A549 (cell line): ENCODE measurements at regions not wholly inside any gene's neighbourhood (a gene's known extent, or its start where the extent isn't known, plus 50 kb on each side); places are given as distances from the start of the nearest gene placed in this dataset.
A peak's percentile ranks its signal among the peaks of the same experiment; 100 is the strongest.

Experiments used
- ATAC-seq, 2 experiments: fragments of 200-7000 bp in 1 of 2; fragments of >200 bp in 1 of 2; cut with Nextera tagmentation in 1 of 2; cut with Tn5 transposase in 1 of 2; 3 replicates each; pipeline versions ENCODE4 v1.8.0 to v1.9.1; 2018 to 2020; ENCODE audit warnings: mild to moderate bottlenecking in 1 of 2, moderate library complexity in 1 of 2
- CTCF ChIA-PET: fragments of 300-600 bp; sonication (Branson Sonifier 250); formaldehyde crosslinking; extraction: SDS; loops from one replicate; lab custom pipeline; 2021; ENCODE audit warnings: antibody characterized with exemption, inconsistent platforms; lab: Yijun Ruan, JAX
- POLR2A ChIA-PET: fragments of 350-600 bp; formaldehyde crosslinking; extraction: SDS; loops from one replicate; lab custom pipeline; 2021; ENCODE audit warnings: antibody characterized with exemption, inconsistent platforms; lab: Yijun Ruan, JAX
- DNase-seq, 2 experiments: peaks; one replicate each; pipeline versions ENCODE4 v3.0.0 to v3.0.0-alpha.2; 2011 to 2016; ENCODE audit warnings: low read depth in 1 of 2, low spot score in 1 of 2
- FAIRE-seq: peaks from 2 replicates; lab custom pipeline; 2011; peaks lifted over from hg19 to GRCh38; lab: Jason Lieb, UNC
- H3K27ac ChIP-seq, 2 experiments: fragments of >200 bp; sonication (Bioruptor Twin); formaldehyde crosslinking; 3 replicates each; pipeline ENCODE4 v1.5.1; 2016 to 2017
- H3K4me1 ChIP-seq: fragments of >200 bp; sonication (Bioruptor Twin); formaldehyde crosslinking; 3 replicates; pipeline ENCODE4 v1.6.1; 2016
- H3K4me2 ChIP-seq: fragments of >200 bp; sonication (Bioruptor Twin); formaldehyde crosslinking; 3 replicates; pipeline ENCODE4 v1.6.1; 2016
- H3K4me3 ChIP-seq: fragments of >200 bp; sonication (Bioruptor Twin); formaldehyde crosslinking; 3 replicates; pipeline ENCODE4 v1.5.1; 2016
- H3K9me3 ChIP-seq: fragments of >200 bp; sonication (Bioruptor Twin); formaldehyde crosslinking; 3 replicates; pipeline ENCODE4 v1.6.1; 2016
- BHLHE40 ChIP-seq: IDR thresholded peaks from 2 replicates; pipeline ENCODE4 v1.6.1; 2012; ENCODE audit warnings: low read depth, low read length, inconsistent platforms
- CBX8 ChIP-seq: fragments of 200-600 bp; sonication (generic); IDR thresholded peaks from 2 replicates; pipeline ENCODE4 v1.6.1; 2016
- HDAC2 ChIP-seq: fragments of 200-600 bp; sonication (generic); IDR thresholded peaks from 2 replicates; pipeline ENCODE4 v1.6.1; 2016
- HOXA7 ChIP-seq: fragments of 250-450 bp; sonication (Bioruptor Pico); IDR thresholded peaks from 2 replicates; pipeline ENCODE4 v1.5.0; 2020; ENCODE audit warnings: mild to moderate bottlenecking, moderate library complexity
- HOXB13 ChIP-seq: fragments of 250-450 bp; sonication (Bioruptor Pico); IDR thresholded peaks from 2 replicates; pipeline ENCODE4 v1.5.0; 2020; ENCODE audit warnings: low read depth, mild to moderate bottlenecking, moderate library complexity
- HOXB5 ChIP-seq: fragments of 250-450 bp; sonication (Bioruptor Pico); IDR thresholded peaks from 2 replicates; pipeline ENCODE4 v1.5.0; 2020; ENCODE audit warnings: mild to moderate bottlenecking, moderate library complexity
- JUN ChIP-seq, 2 experiments: fragments of >200 bp; sonication (Bioruptor Twin); formaldehyde crosslinking; IDR thresholded peaks; 2 replicates in 1 of 2; 3 replicates in 1 of 2; pipeline ENCODE4 v1.6.1; 2016 to 2017
- MAZ ChIP-seq: fragments of 150-350 bp; IDR thresholded peaks from 2 replicates; pipeline ENCODE4 v1.6.1; 2014; ENCODE audit warnings: antibody characterized with exemption, low read depth, low read length, borderline replicate concordance
- MYC ChIP-seq: IDR thresholded peaks from 2 replicates; pipeline ENCODE4 v1.6.1; 2012; ENCODE audit warnings: mild to moderate bottlenecking, inconsistent platforms, low read length, improper control_type of control experiment, borderline replicate concordance
- NFE2L2 ChIP-seq: fragments of 150-350 bp; conservative IDR thresholded peaks from 2 replicates; pipeline ENCODE4 v1.6.1; 2014; ENCODE audit warnings: low read length
- NPAS2 ChIP-seq: fragments of 250-450 bp; sonication (Bioruptor Pico); IDR thresholded peaks from 2 replicates; pipeline ENCODE4 v1.8.0; 2022; ENCODE audit warnings: mild to moderate bottlenecking, moderate library complexity, borderline replicate concordance
- NR3C1 ChIP-seq: fragments of >200 bp; sonication (Bioruptor Twin); formaldehyde crosslinking; IDR thresholded peaks from 3 replicates; pipeline ENCODE4 v1.6.1; 2017
- POLR2A ChIP-seq: IDR thresholded peaks from 2 replicates; pipeline ENCODE4 v1.6.1; 2012; ENCODE audit warnings: mild to moderate bottlenecking, low read length
- RAD21 ChIP-seq, 2 experiments: fragments of >200 bp in 1 of 2; sonication (Bioruptor Twin) in 1 of 2; formaldehyde crosslinking in 1 of 2; IDR thresholded peaks in 1 of 2; conservative IDR thresholded peaks in 1 of 2; 2 replicates in 1 of 2; 3 replicates in 1 of 2; pipeline ENCODE4 v1.6.1; 2012 to 2018; ENCODE audit warnings: inconsistent platforms in 1 of 2
- RCOR1 ChIP-seq: fragments of 150-350 bp; IDR thresholded peaks from 2 replicates; pipeline ENCODE4 v1.6.1; 2014; ENCODE audit warnings: antibody characterized with exemption, low read length, low read depth
- SMC3 ChIP-seq: fragments of >200 bp; sonication (Bioruptor Twin); formaldehyde crosslinking; IDR thresholded peaks from 3 replicates; pipeline ENCODE4 v1.6.1; 2018; ENCODE audit warnings: inconsistent platforms
- ZSCAN20 ChIP-seq: fragments of 250-450 bp; sonication (Bioruptor Pico); IDR thresholded peaks from 2 replicates; pipeline ENCODE4 v1.8.0; 2022; ENCODE audit warnings: mild to moderate bottlenecking, moderate library complexity
- WGBS: methylation state at CpG from one replicate; pipeline ENCODE4 v1.1.6; 2017; ENCODE audit errors: missing lambda C conversion rate; 5-methylcytosine and 5-hydroxymethylcytosine counted together
- TF ChIP-seq, protein P1 (sequence below): IDR thresholded peaks from 2 replicates; pipeline ENCODE4 v1.6.1; 2012
- TF ChIP-seq, protein P2 (sequence below): fragments of 250-450 bp; sonication (Bioruptor Pico); IDR thresholded peaks from 2 replicates; pipeline ENCODE4 v1.5.0; 2020; ENCODE audit warnings: low read depth, mild to moderate bottlenecking, moderate library complexity
- TF ChIP-seq, protein P3 (sequence below): fragments of >200 bp; sonication (Bioruptor Twin); formaldehyde crosslinking; IDR thresholded peaks from 3 replicates; pipeline ENCODE4 v1.5.1; 2016
- TF ChIP-seq, protein P4 (sequence below): fragments of >200 bp; sonication (Bioruptor Twin); formaldehyde crosslinking; IDR thresholded peaks from 2 replicates; pipeline ENCODE4 v1.6.1; 2016
- TF ChIP-seq, protein P5 (sequence below): IDR thresholded peaks from 2 replicates; pipeline ENCODE4 v1.6.1; 2012

DNA sequence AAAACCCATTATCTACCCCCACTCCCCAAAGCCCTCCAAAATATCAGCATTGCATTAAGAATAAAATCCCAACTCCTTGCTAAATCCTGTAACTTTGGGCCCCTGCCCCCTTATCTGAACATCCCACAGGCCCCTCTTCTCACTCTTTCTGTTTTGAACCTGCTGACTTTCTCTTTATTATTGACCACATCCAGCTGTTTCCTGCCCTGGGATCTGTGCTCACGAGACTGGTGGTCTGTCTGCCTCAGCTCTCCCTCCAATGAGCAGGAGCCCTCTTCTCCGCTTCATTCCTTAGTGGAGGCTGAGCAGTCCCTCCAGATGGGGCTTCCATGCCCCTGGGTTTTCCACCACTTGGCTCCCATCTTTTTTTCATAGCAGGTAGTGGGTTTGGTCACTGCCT lies 116.9 kb downstream of the ACKR3 start:
- FAIRE-seq (no peak), DNase-seq (no peak), ATAC-seq (no peak)
- Histone ChIP-seq H3K9me3 (no peaks in the 10 kb centered on the region), H3K27ac (no peak overlapping the region), H3K4me2 (no peak overlapping the region), H3K4me1 (peaks cover 8% of the 10 kb centered on the region; the same call in 1 of the 3 replicates), H3K4me3 (no peak overlapping the region)
- ChIA-PET POLR2A (no interaction called here), CTCF (interaction anchor here (0.8 kb wide), 1 partner anchor 37 kb away, joined by 4 read pairs; no protein-coding TSS in a partner anchor)
- no peak for TF ChIP-seq ZSCAN20 (CRISPR knock-in tag)
- TF ChIP-seq, protein P1, sequence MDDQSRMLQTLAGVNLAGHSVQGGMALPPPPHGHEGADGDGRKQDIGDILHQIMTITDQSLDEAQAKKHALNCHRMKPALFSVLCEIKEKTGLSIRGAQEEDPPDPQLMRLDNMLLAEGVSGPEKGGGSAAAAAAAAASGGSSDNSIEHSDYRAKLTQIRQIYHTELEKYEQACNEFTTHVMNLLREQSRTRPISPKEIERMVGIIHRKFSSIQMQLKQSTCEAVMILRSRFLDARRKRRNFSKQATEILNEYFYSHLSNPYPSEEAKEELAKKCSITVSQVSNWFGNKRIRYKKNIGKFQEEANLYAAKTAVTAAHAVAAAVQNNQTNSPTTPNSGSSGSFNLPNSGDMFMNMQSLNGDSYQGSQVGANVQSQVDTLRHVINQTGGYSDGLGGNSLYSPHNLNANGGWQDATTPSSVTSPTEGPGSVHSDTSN: no peak
- TF ChIP-seq, protein P2, sequence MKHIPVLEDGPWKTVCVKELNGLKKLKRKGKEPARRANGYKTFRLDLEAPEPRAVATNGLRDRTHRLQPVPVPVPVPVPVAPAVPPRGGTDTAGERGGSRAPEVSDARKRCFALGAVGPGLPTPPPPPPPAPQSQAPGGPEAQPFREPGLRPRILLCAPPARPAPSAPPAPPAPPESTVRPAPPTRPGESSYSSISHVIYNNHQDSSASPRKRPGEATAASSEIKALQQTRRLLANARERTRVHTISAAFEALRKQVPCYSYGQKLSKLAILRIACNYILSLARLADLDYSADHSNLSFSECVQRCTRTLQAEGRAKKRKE (CRISPR knock-in tag): no peak
- no peak for TF ChIP-seq RCOR1
- TF ChIP-seq, protein P3, sequence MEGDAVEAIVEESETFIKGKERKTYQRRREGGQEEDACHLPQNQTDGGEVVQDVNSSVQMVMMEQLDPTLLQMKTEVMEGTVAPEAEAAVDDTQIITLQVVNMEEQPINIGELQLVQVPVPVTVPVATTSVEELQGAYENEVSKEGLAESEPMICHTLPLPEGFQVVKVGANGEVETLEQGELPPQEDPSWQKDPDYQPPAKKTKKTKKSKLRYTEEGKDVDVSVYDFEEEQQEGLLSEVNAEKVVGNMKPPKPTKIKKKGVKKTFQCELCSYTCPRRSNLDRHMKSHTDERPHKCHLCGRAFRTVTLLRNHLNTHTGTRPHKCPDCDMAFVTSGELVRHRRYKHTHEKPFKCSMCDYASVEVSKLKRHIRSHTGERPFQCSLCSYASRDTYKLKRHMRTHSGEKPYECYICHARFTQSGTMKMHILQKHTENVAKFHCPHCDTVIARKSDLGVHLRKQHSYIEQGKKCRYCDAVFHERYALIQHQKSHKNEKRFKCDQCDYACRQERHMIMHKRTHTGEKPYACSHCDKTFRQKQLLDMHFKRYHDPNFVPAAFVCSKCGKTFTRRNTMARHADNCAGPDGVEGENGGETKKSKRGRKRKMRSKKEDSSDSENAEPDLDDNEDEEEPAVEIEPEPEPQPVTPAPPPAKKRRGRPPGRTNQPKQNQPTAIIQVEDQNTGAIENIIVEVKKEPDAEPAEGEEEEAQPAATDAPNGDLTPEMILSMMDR: no peak
- TF ChIP-seq NFE2L2: no peak
- TF ChIP-seq RAD21 (conservative IDR thresholded peaks at IDR 0.05 in 1 of 2, IDR thresholded peaks at IDR 0.05 in 1 of 2): no peak
- TF ChIP-seq, protein P4, sequence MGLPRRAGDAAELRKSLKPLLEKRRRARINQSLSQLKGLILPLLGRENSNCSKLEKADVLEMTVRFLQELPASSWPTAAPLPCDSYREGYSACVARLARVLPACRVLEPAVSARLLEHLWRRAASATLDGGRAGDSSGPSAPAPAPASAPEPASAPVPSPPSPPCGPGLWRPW: no peak
- no peak for TF ChIP-seq HOXA7 (CRISPR knock-in tag)
- no peak for TF ChIP-seq NPAS2 (CRISPR knock-in tag)
- no peak for TF ChIP-seq SMC3
- TF ChIP-seq, protein P5, sequence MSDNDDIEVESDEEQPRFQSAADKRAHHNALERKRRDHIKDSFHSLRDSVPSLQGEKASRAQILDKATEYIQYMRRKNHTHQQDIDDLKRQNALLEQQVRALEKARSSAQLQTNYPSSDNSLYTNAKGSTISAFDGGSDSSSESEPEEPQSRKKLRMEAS: no peak
- no peak for TF ChIP-seq POLR2A
- TF ChIP-seq HDAC2: no peak
- no peak for TF ChIP-seq HOXB5 (CRISPR knock-in tag)
- no peak for TF ChIP-seq BHLHE40
- no peak for TF ChIP-seq MAZ
- no peak for TF ChIP-seq MYC
- WGBS: 74% methylated on average over 2 of the region's 2 CpGs

DNA sequence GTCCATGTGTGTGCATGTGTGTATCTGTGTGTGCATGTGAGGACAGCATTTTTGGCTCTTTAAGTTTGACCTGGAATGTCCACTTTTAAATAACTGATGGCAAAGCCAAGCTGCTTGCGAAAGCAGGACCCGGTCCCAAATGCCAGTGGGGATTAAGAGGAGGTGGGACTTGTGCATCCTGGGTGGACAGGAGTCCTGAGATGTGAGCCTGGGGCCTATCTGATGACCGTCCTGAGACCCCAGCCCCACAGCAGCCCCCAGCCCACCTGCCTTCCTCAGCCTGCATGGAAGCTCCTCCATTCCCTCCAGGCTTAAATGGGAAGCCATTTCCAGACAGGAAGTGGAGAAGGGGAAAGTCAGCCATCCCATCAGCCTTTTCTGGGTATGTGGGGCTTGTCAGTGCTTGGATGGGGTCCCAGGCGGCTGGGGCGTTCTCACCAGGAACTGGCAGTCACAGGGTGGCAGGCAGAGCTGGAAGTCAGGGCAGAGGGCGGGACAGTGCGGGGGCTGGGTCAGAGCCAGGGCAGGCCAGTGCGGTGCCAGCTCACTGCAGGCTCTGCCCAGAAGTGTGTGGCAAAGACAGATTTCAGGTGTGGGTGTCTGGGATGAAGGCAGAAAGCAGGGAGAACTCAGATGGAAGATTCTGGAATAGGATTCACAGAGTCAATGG lies 117.8 kb downstream of the ACKR3 start:
- Histone ChIP-seq H3K4me1 (peaks cover 8% of the 10 kb centered on the region; the same call in 1 of the 3 replicates), H3K27ac (peak overlapping the region in 1 of 2 experiments; percentile 64; a peak in 2 of 6 replicates), H3K4me3 (no peak overlapping the region)
- POLR2A ChIA-PET: no interaction called here
- CTCF ChIA-PET: interaction anchor here (0.8 to 1.1 kb wide), 3 partner anchors 36 to 116 kb away, joined by 3 to 4 read pairs (median 3); no protein-coding TSS in a partner anchor
- no peak for DNase-seq
- WGBS: 72% methylated on average over 5 of the region's 8 CpGs
- no peak for TF ChIP-seq JUN (IDR thresholded peaks at IDR 0.05)
- TF ChIP-seq HOXB13 (CRISPR knock-in tag): no peak
- no peak for TF ChIP-seq CBX8
- no peak for TF ChIP-seq NR3C1
- TF ChIP-seq RAD21 (conservative IDR thresholded peaks at IDR 0.05 in 1 of 2, IDR thresholded peaks at IDR 0.05 in 1 of 2): no peak
- TF ChIP-seq, protein P4: no peak
- TF ChIP-seq MAZ: no peak
- TF ChIP-seq, all 56 proteins: peak for 0
- no peak for FAIRE-seq
- ATAC-seq: no peak
- Histone ChIP-seq H3K4me2 (no peak overlapping the region), H3K9me3 (no peaks in the 10 kb centered on the region)
